ENCODE measurements at regions not wholly inside any gene's neighbourhood (a gene's known extent, or its start where the extent isn't known, plus 50 kb on each side); places are given as distances from the start of the nearest gene placed in this dataset.
"Not testable (repeated sequence)": the region's sequence is repeated elsewhere in the genome, so short reads cannot be mapped to it uniquely, and the experiment has no call there.

DNA sequence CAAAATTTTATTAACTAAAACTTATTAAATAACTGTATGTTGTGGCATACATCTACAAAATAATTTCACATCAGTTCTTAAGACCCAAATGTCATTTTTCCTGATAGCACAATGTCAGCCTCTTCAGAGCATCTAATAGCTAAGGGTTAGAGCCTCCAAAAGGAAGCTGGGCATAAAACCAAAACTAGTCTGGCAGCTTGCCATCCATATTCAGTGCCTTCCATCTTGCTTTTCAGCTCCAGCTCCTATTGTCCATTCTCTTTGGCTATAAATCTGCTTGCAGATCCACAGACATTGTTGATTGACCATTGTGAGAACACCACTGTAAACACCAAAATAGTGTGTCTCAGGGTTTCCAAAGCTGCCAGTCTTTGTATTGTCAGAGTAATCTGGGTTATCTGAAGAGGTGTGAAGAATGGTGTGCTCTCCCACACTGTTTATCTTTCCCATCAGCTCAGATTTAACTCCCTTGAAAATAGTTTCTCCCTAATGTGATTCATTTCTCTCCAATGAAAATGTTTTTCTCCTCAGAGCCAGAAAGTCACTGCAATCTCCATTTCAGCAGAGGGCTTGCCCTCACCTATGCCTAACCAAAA lies 154.8 kb upstream of the KCNQ5 start:
- TF ChIP-seq, protein P1, sequence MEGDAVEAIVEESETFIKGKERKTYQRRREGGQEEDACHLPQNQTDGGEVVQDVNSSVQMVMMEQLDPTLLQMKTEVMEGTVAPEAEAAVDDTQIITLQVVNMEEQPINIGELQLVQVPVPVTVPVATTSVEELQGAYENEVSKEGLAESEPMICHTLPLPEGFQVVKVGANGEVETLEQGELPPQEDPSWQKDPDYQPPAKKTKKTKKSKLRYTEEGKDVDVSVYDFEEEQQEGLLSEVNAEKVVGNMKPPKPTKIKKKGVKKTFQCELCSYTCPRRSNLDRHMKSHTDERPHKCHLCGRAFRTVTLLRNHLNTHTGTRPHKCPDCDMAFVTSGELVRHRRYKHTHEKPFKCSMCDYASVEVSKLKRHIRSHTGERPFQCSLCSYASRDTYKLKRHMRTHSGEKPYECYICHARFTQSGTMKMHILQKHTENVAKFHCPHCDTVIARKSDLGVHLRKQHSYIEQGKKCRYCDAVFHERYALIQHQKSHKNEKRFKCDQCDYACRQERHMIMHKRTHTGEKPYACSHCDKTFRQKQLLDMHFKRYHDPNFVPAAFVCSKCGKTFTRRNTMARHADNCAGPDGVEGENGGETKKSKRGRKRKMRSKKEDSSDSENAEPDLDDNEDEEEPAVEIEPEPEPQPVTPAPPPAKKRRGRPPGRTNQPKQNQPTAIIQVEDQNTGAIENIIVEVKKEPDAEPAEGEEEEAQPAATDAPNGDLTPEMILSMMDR (IDR thresholded peaks at IDR 0.05; ENCODE audit: low read depth, low read length, missing control alignments): no peak
- no peak overlapping the region for H3K4me3 ChIP-seq (ENCODE audit: low read depth, low read length)
- DNase-seq (ENCODE audit: low read depth): no peak

DNA sequence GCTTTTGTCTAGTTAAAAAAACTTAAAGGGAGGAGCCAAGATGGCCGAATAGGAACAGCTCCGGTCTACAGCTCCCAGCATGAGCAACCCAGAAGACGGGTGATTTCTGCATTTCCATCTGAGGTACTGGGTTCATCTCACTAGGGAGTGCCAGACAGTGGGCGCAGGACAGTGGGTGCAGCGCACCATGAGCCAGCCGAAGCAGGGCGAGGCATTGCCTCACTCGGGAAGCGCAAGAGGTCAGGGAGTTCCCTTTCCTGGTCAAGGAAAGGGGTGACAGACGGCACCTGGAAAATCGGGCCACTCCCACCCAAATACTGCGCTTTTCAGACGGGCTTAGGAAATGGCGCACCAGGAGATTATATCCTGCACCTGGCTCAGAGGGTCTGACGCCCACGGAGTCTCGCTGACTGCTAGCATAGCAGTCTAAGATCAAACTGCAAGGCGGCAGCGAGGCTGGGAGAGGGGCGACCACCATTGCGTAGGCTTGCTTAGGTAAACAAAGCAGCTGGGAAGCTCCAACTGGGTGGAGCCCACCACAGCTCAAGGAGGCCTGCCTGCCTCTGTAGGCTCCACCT lies 152.4 kb upstream of the KCNQ5 start:
- H3K4me3 ChIP-seq (ENCODE audit: low read depth, low read length); DNase-seq (ENCODE audit: low read depth): not testable (repeated sequence)

DNA sequence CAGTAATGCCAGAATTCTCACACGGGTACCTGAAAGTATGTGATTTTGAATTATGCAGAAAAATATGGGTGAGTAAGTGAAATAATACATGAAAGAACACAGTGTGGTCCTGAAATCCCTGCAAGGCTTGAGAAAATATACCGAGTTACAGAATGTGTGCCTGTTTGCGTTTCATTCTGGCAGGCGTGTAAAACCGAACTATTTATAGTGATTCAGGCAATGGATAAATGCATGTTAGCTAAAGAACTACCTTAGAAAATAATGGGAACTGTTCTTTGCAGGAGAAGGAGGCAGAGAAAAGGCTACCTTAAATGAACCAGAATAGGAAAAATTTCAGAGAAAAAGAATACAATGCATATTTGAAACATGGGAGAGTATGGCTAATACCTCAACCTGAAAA lies 145.8 kb upstream of the KCNQ5 start:
- no peak for DNase-seq (ENCODE audit: low read depth)
- H3K4me3 ChIP-seq (ENCODE audit: low read depth, low read length): no peak overlapping the region
- TF ChIP-seq, protein P1 (IDR thresholded peaks at IDR 0.05; ENCODE audit: low read depth, low read length, missing control alignments): no peak

DNA sequence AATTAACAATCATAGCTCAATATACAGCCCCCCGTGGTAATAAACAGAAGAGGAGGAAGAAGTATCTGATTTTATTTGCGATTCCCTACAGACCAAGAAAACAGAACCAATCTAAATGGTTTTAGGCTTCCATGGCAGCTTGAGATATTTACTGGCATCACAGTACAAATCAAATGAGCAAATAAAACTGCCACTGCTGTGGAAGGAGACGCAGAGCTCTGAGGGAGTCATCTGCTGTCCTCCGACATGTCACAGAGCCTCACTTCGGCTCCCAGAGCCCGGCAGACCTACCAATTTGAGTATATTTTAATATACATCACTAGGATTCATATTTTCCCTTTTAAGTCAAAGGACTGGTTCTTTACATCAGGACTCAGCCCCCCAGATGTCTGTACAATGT lies 145.2 kb upstream of the KCNQ5 start:
- TF ChIP-seq, protein P1 (IDR thresholded peaks at IDR 0.05; ENCODE audit: low read depth, low read length, missing control alignments): no peak
- H3K4me3 ChIP-seq (ENCODE audit: low read depth, low read length): no peak overlapping the region
- DNase-seq (ENCODE audit: low read depth): no peak

DNA sequence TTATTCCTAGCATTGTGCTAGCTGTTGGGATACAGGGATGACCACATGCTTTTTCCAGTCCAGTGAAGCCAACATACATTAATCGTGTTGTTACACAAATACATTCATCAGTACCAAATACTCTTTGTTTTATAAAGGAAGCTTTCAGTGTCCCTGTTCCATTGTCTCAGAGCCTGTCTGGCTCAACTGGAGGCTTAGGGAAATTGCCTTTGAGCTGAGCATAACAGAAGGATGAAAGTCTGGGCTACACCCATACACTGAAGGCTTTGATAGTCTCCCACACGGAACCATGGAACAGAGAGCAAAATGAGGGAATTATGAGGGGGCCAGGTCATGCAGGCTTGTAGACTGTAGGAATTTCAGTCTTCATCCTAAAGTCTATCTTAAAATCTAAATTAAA lies 126.4 kb upstream of the KCNQ5 start:
- TF ChIP-seq, protein P1 (IDR thresholded peaks at IDR 0.05; ENCODE audit: low read depth, low read length, missing control alignments): no peak

DNA sequence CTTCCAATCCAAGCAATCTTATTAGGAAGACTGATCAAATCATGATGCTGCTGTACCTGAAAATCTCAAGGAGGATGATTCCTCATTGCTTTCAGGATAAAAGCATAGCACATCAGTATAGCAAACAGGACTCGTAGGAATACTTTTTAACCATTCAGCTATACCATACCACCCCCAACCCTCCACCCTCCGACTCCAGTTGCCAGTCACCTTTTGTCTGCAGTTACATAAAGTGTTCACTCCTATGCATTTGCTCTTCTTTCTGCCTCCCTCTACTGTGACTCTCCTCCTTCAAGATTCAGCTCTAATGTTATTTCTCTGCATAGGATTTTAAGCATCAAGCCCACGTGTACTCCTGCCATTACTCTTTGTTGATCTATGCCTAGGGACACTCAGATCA lies 124.7 kb upstream of the KCNQ5 start:
- TF ChIP-seq, protein P1 (IDR thresholded peaks at IDR 0.05; ENCODE audit: low read depth, low read length, missing control alignments): no peak
- DNase-seq (ENCODE audit: low read depth): no peak
- no peak overlapping the region for H3K4me3 ChIP-seq (ENCODE audit: low read depth, low read length)

More for the DNA sequence above, 126.4 kb upstream of the KCNQ5 start:
- DNase-seq (ENCODE audit: low read depth): no peak
- no peak overlapping the region for H3K4me3 ChIP-seq (ENCODE audit: low read depth, low read length)

DNA sequence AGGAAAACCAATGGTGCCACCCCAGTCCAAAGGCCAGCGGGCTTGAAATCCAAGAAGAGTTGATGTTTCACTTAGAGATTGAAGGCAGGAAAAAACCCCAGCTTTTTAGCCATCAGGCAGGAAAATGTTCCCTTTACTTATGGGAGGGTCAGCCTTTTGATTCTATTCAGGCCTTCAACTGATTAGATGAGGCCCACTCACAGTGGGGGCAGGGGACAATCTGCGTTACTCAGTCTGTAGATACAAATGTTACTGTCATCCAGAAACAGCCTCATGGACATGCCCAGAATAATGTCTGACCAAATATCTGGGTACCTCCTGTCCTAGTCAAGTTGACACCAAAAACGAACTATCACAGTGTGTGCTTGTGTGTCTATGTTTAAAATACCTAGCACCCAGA lies 121.2 kb upstream of the KCNQ5 start:
- DNase-seq (ENCODE audit: low read depth): no peak
- no peak overlapping the region for H3K4me3 ChIP-seq (ENCODE audit: low read depth, low read length)
- TF ChIP-seq, protein P1 (IDR thresholded peaks at IDR 0.05; ENCODE audit: low read depth, low read length, missing control alignments): no peak
